NCI-H1930 (cell line): ENCODE measurements at regions not wholly inside any gene's neighbourhood (a gene's known extent, or its start where the extent isn't known, plus 50 kb on each side); places are given as distances from the start of the nearest gene placed in this dataset.
"Not testable (repeated sequence)": the region's sequence is repeated elsewhere in the genome, so short reads cannot be mapped to it uniquely, and the experiment has no call there.

Experiments used
- DNase-seq, 2 experiments: peaks; one replicate each; lab custom pipeline; 2025; lab: John Stamatoyannopoulos, UW

DNA sequence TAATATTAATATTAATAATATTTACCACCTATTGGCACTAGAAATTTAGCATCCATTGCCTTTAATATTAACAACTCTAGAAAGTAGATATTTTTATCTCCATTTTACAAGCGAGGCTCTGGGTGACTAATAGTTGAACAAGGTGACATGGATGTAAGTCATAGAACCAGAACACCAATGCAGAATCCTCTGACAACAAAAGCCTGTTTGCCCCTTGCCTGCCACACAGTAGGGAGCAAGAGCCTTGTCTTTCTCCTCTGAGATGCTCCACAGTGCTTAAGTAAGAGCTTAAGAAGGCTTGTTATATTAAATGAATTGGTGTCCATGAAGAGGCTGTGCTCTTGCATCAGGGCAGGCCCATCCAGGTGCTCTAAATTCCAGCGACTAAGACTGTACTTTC, 51.2 kb upstream of the LBX1 start:
- no peak for DNase-seq

DNA sequence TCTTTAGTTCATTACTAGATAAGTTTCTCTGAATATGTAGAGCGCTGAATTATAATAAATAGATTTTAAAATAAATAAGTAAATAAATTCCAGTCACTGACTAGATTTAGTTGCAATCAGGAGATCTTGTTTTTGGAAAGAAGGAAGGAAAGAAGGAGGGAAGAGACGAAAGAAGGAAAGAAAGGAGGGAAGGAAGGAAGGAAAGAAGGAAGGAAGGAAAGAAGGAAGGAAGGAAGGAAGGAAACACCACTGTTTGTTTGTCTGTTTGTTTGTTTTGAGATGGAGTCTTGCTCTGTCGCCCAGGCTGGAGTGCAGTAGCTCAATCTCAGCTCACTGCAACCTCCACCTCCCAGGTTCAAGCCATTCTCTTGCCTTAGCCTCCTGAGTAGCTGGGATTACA, 51.7 kb upstream of the LBX1 start:
- not testable (repeated sequence) for DNase-seq

DNA sequence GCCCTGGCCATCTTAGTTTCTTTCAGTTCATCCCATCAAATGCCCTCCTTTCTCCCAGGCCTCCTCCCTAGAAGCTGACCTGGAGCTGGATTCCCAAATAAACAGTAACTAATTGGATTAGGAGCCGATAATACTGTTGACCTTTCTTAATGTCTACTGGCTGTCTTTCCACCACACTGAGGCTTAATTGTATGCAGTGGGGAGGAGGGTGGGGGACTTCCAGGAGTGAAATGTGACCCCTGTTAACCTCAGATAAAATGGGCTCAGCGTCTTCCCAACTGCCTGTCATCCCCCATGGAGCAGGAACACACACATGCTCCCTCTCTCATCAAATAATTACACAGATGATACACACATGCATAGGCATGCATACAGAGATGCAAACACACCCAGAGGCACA, 53.7 kb upstream of the LBX1 start:
- no peak for DNase-seq

DNA sequence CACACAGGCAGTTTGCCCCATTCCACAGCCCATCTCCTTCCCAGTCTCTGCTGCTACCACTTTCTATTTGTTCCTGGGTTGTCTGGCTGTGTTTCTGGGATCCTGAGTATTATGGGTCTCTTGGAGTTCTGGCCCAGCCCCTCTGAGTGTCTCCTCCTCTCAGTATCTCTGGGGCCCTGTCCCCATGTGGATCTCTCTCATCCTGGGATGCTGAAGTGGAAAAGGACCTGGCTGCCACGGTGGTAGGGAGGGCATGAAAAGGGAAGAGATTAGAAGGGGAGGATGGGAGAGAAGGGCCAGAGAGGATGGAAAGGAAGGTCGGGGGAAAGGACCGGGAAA, 54.5 kb upstream of the LBX1 start:
- DNase-seq = no peak

DNA sequence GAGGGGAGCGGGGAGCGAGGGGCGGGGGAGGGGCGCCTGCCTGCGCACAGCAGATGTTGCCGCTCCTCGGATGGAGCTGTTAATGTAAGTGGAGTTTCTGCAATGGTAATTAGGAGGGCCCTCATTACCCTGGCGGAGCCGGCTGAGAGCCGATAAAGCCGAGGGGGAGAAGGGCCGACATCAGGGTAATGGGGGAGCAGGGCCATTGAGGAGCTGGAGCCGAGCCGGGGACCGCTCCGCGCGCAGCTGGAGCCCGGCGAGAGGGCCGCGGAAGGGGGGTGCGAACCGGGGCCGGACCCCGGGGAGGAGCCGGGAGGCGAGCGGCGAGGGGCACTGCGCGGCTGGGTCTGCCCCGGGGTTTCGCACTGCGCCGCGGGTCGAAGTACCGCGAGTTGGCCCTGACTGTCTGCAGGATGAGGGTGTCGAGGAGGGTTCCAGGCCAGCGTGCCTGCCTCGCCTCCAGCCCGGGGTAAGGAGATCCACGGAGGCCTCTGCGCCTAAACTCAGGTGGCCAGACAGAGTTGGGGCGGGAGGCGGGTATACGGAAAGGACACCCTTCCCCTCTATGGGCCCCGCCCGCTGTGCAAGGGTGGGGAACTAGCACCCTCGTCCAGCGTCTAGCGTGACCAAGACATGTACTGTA, 55.0 kb upstream of the LBX1 start:
- no peak for DNase-seq

DNA sequence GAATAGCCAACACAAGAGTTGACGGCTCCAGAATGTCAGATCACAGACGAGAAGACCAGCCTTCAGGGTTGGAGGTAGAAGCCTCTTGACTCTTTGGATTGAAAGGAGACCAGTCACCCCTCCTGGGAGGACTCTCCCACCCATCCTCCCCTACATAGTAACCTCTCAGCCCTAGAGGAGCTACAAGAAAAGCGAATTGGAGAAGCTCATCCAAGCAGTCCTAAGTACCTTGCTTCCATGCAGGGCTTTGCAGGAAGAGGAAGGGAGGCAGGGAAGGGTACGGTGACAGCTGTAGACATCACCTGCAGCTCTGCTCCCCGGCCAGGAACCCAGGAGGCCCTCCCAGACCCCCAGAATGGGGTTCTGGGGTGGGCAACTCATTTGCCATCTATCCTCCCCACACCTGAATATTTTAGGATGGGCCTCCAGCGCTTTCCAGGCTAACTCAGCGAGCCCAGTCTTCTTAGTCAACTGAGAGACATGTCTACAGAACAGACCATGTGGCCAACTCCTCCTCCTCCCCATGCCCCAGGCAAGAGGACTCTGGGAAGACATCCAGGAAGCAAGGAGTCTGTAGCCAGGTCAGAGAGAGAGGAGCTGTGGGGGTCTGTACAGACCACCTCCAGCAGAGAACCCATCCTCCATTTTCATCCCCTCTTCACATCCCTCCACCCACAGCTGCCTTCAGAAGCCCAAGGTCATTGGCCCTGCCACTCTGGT, 55.6 kb upstream of the LBX1 start:
- no peak for DNase-seq

DNA sequence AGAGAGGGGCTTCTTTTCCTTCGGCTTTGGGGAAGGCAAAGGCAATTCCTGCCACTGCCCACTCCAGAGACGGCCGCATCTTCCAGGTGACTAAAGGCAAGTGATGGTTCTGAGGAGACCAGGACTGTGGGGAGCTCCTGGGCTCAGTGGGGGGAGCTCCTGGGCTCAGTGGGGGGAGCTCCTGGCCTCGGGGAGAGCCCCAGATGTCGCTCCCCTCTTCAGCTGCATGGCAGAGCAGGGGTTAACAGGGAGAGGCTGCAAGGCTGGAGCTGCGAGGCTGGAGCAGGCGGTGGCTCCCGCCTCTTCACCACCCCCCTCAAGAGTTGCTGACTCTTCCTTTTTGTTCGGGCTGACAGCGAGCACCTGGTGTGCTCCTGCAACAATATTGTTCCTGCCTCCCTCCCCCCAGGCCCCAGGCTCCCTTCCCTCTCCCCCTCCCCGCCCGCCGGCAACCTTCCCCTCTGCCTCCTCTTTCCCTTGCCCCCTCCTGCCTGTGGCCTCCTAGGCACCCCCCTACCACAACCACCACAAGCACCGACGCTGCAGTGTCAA, 56.3 kb upstream of the LBX1 start:
- no peak for DNase-seq

DNA sequence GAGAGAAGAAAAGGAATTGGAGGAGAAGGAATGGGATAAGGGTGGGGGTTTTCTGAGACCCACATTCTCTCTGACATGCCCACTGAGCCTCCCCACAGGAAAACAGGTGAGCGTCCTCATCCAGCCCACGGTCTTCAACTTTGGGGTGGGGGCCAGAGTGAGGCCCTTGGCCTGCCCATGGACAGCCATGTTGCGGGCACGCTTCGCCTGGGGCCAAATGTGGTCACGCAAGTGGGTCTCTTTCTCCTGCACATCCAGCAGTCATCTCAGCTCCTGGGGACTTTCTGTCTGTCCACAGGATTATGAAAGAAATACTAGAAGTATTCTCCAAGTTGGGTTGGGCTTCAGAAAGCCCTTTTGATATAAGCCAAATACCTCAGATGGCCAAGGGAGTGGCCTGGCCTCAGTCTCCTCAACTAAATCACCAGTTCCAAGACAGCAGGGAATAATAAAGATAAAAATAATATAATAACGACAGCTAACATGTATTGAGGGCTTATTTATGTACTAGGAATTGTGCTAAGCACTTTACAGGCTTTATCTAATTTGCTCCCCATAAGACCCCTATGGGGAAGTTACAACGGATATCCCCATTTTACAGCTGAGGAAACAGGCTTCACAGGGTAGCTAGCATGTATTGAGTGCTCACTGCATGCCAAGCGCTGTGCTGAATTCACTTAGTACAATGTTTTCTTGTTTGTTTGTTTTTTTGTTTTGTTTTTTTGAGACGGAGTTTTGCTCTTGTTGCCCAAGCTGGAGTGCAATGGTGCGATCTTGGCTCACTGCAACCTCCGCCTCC, 57.2 kb upstream of the LBX1 start:
- DNase-seq = no peak

DNA sequence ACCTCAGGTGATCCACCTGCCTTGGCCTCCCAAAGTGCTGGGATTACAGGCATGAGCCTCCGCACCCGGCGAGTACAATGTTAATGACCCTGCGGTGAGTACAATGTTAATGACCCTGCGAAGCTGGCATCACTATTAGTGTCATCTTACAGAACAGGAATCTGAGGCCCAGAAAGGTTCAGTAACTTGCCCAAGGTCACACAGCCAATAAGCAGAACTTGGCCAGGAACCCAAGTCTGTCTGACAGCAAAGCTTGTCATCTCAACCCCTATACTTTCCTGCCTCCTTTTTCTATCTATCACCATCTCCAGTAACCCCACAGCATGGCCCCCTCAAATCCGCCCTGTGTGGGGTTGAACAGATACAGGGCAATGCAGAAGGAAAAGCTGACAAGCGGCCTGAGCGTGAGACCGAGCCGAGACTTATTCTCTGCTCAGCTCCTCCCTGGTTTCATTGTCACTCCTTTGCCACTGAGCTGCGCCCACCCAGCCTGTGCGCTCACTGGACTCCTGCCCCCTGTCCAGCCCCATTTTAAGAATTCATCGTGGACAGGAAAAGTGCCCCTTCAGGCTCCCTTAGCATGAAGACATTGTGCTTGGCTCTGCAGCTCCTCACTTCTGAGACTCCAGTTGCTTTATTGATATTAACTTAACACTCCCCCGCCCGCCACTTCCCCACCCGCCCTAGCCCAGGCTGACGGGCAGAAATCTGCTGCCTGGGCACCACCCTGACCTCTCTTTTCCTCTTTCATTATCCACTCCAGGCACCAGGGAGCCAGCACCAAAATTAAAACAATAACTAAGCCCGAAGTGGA, 58.1 kb upstream of the LBX1 start:
- no peak for DNase-seq

DNA sequence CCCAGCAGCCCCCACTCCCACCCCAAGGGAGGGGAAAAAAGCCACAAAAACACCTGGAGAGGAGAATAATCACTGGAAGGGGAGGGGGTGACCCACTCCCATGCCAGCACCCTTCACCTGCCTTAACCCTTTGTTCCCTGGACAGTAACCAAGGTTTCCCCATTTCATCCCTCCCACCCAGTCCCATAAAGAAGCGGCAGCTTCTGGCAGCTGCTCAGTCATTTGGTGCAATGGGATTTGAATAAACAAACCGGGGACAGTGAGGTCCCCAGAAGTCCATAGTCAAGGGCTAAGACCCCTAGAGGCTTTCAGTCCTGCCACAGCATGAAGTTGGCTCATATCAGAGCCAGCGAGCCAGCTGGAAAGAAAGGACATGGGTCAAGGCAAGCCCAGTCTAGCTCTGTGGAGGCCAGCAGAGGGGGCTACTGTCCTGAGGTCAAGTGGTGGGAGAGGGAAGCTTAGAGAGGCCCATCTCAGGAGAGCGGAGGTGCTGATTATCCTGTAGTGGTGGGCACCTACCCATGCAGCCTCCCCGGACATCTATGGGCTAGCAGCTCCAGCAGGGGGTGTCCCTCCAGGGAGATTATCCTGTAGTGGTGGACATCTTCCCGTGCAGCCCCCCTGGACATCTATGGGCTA, 58.9 kb upstream of the LBX1 start:
- peak in 1 of 2 experiments; percentile 33 for DNase-seq

DNA sequence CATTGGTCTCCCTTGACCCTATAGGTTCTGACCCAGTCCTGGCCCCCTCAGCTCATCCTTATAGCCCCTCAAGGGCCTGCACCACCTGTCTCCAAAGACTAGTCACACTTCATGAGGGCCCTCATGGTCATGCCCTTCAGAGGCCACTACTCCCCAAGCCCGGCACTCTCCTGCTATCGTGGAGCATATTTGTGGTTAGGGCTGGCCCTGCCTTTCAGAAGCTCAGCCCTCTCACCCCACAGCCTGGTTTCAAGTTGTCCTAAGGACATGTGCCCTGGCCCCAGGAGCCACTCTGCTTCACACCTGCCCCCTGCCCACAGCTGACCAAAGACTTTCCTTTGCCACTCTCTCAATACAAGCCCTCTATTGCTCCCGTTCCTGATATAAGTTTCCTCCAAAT, 60.3 kb upstream of the LBX1 start:
- no peak for DNase-seq

DNA sequence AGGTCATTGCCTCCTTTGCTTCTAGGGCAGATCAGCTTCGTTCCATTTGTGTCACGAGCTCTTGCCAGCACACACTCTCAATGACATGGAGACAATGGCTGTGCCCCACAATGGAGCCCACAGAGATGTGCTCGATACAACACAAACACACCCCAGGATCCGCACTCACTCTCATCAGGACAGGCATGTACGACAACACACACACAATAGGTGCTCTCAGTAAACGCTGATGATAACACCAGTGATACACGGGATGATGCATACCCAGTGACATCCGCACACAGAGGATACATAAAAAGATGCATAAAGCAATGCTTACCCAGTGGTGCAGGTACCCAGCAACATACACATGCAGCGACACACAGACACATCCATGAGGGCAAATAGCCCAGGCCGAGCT, 61.2 kb upstream of the LBX1 start:
- DNase-seq = no peak

DNA sequence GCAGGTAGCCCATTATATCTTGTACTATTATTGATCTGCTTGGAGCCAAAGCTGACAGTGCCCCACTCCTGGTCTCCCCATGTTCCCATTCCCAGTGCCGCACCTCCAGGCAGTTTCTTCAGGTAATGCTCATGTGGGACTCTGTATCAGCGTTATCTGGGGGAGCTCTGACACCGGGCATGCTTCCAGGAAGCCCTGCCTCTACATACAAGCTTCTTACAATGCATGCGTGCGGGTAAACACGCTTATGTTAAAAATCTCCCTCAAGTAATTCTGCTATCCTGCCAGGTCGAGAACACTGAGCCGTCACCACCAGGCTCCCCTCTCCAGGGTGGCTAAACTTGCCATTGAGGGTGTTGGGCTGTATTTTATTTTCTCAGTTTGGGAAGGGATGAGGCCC, 61.6 kb upstream of the LBX1 start:
- DNase-seq = no peak

DNA sequence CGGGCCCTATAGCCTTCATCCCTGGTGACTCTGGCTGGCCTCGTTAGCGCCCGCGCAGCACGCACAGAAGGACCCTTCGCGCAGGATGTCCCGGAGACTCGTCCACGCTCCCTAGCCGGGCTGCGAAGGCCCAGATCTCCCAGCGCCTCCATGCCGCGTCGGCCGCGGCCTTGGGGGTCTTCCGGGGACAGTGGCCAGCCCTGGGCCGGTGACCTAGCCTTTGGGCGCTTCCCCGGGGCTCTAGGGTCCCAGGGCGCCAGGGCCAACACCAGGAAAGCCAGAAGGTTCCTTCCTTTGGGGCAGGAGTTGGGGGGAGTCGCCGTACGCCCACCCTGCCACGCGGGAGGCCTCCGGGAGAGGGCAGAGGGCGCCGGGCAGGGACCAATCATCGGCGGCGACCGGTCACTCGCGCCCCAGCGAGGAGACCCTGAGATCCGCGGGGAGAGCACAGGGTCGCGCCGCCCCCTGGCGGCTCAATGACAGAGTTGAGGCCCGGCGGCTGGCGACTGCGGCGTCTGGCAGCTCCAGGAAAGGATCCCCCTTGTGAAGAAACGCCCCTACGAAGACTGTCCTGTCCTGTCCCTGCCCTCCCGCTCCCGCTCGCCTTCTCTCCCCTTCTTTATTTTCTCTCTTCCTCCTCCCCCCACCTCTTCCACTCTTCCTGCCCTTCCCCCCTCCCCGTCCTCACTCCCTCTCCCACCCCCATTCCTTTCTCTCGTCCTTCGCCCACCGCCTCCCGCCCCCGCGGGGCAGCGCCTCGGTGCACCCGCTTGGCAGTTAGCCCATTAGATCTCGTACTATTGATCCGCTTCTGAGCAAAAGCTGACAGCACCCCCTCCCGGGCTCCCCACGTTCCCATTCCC, 62.3 kb upstream of the LBX1 start:
- DNase-seq = peak; percentile 32 to 72

DNA sequence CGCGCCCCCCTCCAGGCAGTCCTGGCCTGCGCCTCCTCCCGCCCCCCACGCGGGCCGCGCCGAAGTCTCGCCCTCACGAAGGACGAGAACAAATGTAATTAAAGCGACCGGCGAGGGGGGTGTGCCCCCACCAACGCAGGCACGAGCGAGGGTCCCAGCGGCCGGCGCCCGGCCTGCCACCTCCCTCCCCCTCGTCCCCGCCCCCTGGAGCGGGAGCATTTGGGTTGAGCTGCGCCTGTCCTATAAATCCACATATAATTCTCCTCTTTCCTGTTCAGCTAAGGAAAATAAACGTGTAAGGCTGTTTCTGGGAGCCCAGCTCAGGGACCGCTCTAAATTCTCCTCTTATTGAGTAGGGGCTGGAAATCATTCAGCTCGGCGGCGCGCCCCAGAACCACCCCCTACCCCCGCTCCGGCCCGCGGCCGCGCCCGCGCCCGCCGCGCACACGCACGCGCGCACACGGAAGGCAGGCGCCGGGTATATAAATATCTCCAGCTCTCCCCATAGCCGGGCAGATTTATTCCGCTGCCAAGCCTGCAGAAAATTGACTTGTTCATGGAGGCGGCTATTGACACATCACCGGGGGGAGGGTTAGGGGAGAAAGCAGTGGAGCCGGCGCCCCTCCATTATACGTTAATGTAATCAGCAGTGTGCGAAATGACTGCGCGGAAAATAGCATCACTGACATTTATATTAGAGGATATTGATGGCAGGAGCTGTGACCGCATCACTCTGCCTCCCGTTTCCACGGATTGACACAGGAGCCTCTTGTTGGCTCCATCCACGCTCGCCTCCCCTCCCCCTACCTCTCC, 61.6 kb upstream of the BTRC start:
- peak in 1 of 2 experiments; percentile 26 for DNase-seq

DNA sequence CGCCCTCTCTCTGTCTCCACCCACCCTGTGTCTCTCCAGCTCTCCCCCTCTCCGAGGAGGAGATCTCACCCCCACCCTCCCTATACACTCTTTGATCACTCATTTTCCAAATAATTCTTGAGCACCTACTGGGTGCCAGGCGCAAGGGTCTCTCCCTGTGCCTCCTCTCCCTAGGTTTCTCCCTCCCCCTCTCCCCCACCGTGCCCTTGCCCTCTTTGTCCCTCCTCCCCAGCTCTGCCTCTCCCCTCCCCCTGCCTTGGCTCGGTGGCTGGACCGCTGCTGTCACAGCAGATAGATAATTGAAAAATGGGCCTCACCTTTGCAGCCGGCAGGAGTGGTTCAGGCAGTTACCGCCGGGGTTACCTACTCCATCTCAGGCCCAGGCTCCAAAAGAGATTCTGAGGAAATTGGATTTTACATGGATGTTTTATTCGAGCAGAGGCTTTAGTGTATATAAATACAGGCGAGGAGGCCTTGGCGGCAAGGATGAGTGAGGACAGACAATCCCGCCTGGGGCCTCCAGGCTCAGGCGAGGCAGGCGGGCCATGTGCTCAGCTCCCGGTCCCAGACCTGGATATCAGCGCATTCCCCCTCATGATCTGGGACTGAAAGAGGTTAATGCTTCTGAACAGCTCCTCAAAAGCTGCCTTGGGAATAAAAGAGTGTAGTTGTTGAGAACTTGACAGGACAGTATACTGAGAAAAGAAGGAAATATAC, 60.8 kb upstream of the BTRC start:
- DNase-seq = no peak

DNA sequence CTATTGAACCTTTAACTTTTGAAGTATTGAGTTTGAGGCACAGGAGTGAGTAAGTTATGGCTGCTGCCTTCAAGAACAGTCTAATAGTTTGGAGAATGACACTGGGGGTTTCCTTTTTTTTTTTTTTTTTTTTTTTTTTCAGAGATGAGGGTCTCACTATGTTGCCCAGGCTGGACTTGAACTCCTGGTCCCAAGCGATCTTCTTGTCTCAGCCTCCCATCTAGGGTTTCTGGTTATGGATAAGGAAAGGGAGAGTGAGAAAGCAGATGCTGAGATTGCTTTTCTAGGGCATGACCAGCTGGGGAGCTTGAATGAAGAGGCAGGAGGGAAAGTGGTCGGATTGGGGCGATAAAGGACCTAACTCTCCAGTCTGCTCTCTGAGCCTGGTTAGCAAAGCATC, 59.9 kb upstream of the BTRC start:
- DNase-seq = no peak

DNA sequence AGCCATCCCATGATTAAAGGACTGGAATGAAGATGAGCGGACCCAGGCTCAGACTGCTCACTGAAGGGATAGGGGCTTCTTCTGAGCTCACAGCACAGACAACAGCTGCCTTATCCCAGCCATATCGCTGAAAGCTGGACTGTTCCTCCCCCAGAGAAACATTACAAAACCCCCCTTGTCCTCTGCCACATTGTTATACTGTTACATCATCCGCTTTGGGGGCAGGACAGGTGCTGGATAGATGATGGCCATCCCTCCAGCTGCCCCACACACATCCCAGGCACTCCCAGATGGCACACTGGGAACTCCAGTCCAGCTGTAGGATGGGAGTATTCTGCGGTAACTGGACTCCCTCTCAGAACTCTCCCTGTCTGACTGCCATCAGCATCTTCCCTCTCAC, 58.7 kb upstream of the BTRC start:
- no peak for DNase-seq

DNA sequence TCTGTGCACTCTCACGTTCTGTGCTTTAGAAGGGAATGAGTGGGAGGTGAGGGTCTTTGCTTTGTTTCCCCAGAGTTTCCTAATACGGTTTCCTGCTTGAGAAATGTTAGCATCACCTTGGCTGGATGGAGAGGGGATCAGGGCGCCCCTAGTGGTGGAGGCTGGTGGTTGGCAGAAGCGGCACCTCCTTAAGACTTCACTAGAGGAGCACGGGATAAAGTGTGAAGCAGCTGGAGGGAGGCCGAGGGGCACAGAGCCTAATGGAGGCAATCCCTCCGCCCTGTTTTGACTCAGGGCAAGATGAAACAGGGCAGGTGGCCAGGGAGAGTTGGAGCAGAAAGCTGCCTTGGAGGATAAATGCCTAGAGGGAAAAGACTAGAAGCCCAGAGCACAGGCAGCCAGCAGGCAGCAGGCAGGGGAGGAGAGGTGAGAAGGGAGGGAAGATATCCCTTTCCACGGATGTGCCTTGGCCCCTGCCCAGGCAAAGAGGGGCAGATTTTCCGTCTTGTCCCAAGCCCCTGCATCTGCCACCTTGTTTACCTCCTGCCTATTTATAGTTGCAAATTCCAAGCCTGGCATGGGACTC, 56.0 kb upstream of the BTRC start:
- DNase-seq = no peak
